ENCODE measurements at regions not wholly inside any gene's neighbourhood (a gene's known extent, or its start where the extent isn't known, plus 50 kb on each side); places are given as distances from the start of the nearest gene placed in this dataset.

GRCh38 chr17:33640629-33641028, 347.5 kb upstream of the ASIC2 start:
- H3K27ac ChIP-seq: no peak overlapping the region
- WGBS, 2 donors: 42 to 55% methylated on average over 8 of the region's 8 CpGs

GRCh38 chr17:33642002-33642401, 348.9 kb upstream of the ASIC2 start:
- TF ChIP-seq CTCF (IDR thresholded peaks at IDR 0.05) (no peak), POLR2A (IDR thresholded peaks at IDR 0.05) (no peak)
- no peak for DNase-seq
- intact Hi-C loops (cut with DNase I): no loop called here
- Histone ChIP-seq H3K36me3 (no peaks in the 10 kb centered on the region), H3K4me3 (replicated peaks in 1 of 3) (no peak overlapping the region), H3K4me1 (no peaks in the 10 kb centered on the region), H3K27me3 (no peaks in the 10 kb centered on the region), H3K27ac (no peak overlapping the region), H3K9me3 (no peaks in the 10 kb centered on the region)
- 11 to 39% methylated on average over 1 of the region's 1 CpG for WGBS, 2 donors

More at GRCh38 chr17:33640629-33641028, 347.5 kb upstream of the ASIC2 start:
- intact Hi-C loops (cut with DNase I): no loop called here
- no peaks in the 10 kb centered on the region for H3K27me3 ChIP-seq
- no peak for DNase-seq
- no peaks in the 10 kb centered on the region for H3K36me3 ChIP-seq
- no peaks in the 10 kb centered on the region for H3K9me3 ChIP-seq
- no peak for TF ChIP-seq POLR2A (IDR thresholded peaks at IDR 0.05)
- no peak for TF ChIP-seq CTCF (IDR thresholded peaks at IDR 0.05)
- no peak overlapping the region for H3K4me3 ChIP-seq (replicated peaks in 1 of 3)
- no peaks in the 10 kb centered on the region for H3K4me1 ChIP-seq

GRCh38 chr17:33647956-33648355, 354.9 kb upstream of the ASIC2 start:
- H3K27ac ChIP-seq: no peak overlapping the region
- TF ChIP-seq POLR2A (IDR thresholded peaks at IDR 0.05): no peak
- peak in 1 of 6 experiments; percentile 24 for TF ChIP-seq CTCF (IDR thresholded peaks at IDR 0.05)
- WGBS, 2 donors: 31 to 40% methylated on average over 2 of the region's 2 CpGs
- no peak for DNase-seq
- intact Hi-C loops (cut with DNase I): no loop called here
- no peaks in the 10 kb centered on the region for H3K27me3 ChIP-seq
- no peaks in the 10 kb centered on the region for H3K9me3 ChIP-seq
- H3K4me3 ChIP-seq (replicated peaks in 1 of 3): no peak overlapping the region
- H3K36me3 ChIP-seq: no peaks in the 10 kb centered on the region
- H3K4me1 ChIP-seq: no peaks in the 10 kb centered on the region

GRCh38 chr17:33650304-33650703, 357.2 kb upstream of the ASIC2 start:
- no peak for DNase-seq
- Histone ChIP-seq H3K27me3 (no peaks in the 10 kb centered on the region), H3K4me3 (replicated peaks in 1 of 3) (no peak overlapping the region), H3K9me3 (no peaks in the 10 kb centered on the region), H3K27ac (no peak overlapping the region), H3K36me3 (no peaks in the 10 kb centered on the region), H3K4me1 (no peaks in the 10 kb centered on the region)
- 65 to 83% methylated on average over 5 of the region's 5 CpGs for WGBS, 2 donors
- intact Hi-C loops (cut with DNase I): no loop called here
- TF ChIP-seq POLR2A (IDR thresholded peaks at IDR 0.05): no peak
- TF ChIP-seq CTCF (IDR thresholded peaks at IDR 0.05): no peak

GRCh38 chr17:33651686-33652085, 358.6 kb upstream of the ASIC2 start:
- 72 to 79% methylated on average over 3 of the region's 3 CpGs for WGBS, 2 donors
- no peaks in the 10 kb centered on the region for H3K9me3 ChIP-seq
- DNase-seq: no peak
- H3K27ac ChIP-seq: no peak overlapping the region
- no peaks in the 10 kb centered on the region for H3K4me1 ChIP-seq
- no peak overlapping the region for H3K4me3 ChIP-seq (replicated peaks in 1 of 3)
- H3K36me3 ChIP-seq: no peaks in the 10 kb centered on the region
- TF ChIP-seq POLR2A (IDR thresholded peaks at IDR 0.05) (no peak), CTCF (IDR thresholded peaks at IDR 0.05) (no peak)
- intact Hi-C loops (cut with DNase I): no loop called here
- H3K27me3 ChIP-seq: no peaks in the 10 kb centered on the region
